ENCODE measurements at regions not wholly inside any gene's neighbourhood (a gene's known extent, or its start where the extent isn't known, plus 50 kb on each side); places are given as distances from the start of the nearest gene placed in this dataset.
A peak's percentile ranks its signal among the peaks of the same experiment; 100 is the strongest.

- no peak overlapping the region for H3K4ac ChIP-seq (ENCODE audit: low read depth, low read length)
- H3K23ac ChIP-seq (ENCODE audit: low read depth, low read length), result no peak overlapping the region
- no peaks in the 10 kb centered on the region for H3K4me1 ChIP-seq (ENCODE audit: control insufficient read depth, insufficient read depth, low read length)
- in situ Hi-C loops (cut with MboI; ENCODE audit: low sequenced_read_pairs) (no loop called here), dilution Hi-C loops (cut with HindIII; ENCODE audit: low sequenced_read_pairs, unreplicated experiment) (no loop called here), intact Hi-C loops (cut with micrococcal nuclease) (loop anchor here (5.0 kb wide), 1 partner anchor 384 kb away; no protein-coding TSS in a partner anchor)
- H4K5ac ChIP-seq (ENCODE audit: low read depth, low read length), result no peak overlapping the region
- DNase-seq (no peak), ATAC-seq (ENCODE audit: low read depth) (no peak)
- H3K27ac ChIP-seq (ENCODE audit: insufficient read depth, low read length), result no peak overlapping the region
- ChIA-PET POLR2A (ENCODE audit: unreplicated experiment) (no interaction called here), CTCF (no interaction called here)
- no peaks in the 10 kb centered on the region for H3K27me3 ChIP-seq (ENCODE audit: control insufficient read depth, insufficient read depth, low read length)
- no peaks in the 10 kb centered on the region for H3K36me3 ChIP-seq (ENCODE audit: control insufficient read depth, insufficient read depth, low read length)
- no peak overlapping the region for H2BK20ac ChIP-seq (ENCODE audit: low read depth, low read length)
- H4K20me1 ChIP-seq (ENCODE audit: insufficient read depth, low read length), result no peaks in the 10 kb centered on the region
- H3K9me1 ChIP-seq (ENCODE audit: insufficient read depth, low read length), result no peaks in the 10 kb centered on the region
- no peak overlapping the region for H3K4me3 ChIP-seq (ENCODE audit: insufficient read depth, low read depth, low read length)
- no peak overlapping the region for H3K18ac ChIP-seq (ENCODE audit: low read depth, low read length)
- no peak overlapping the region for H2BK120ac ChIP-seq (ENCODE audit: low read depth, low read length)
- no TSS peak for BruUV-seq (replicated peaks)
- no peak overlapping the region for H2AK9ac ChIP-seq (replicated peaks; ENCODE audit: low read depth, low read length, poor library complexity)
- no peak overlapping the region for H3K9ac ChIP-seq (ENCODE audit: low read depth, low read length)
- H4K8ac ChIP-seq (ENCODE audit: low read depth in 2 of 2, low read length in 2 of 2), result no peak overlapping the region
- no peaks in the 10 kb centered on the region for H3K79me1 ChIP-seq (ENCODE audit: low read depth in 1 of 2, low read length in 2 of 2)
- H2AFZ ChIP-seq (replicated peaks; ENCODE audit: low read length, poor library complexity), result no peak overlapping the region
- H3K9me3 ChIP-seq (ENCODE audit: control insufficient read depth, insufficient read depth, low read length), result no peaks in the 10 kb centered on the region
- H3K4me2 ChIP-seq (ENCODE audit: low read depth, low read length), result no peak overlapping the region
- no CpG with 5 or more reads among the region's 4 CpGs for WGBS, 2 experiments (ENCODE audit: extremely low coverage in 2 of 2, insufficient read length in 1 of 2)
- H2AK5ac ChIP-seq (ENCODE audit: low read depth, low read length), result no peak overlapping the region
- no peak overlapping the region for H4K91ac ChIP-seq (ENCODE audit: insufficient read depth, low read depth, low read length)
- no peak overlapping the region for H3K56ac ChIP-seq (ENCODE audit: extremely low read depth, insufficient read depth, low read length)
- H2BK5ac ChIP-seq (ENCODE audit: low read depth, low read length, poor library complexity, severe bottlenecking), result no peak overlapping the region
- TF ChIP-seq CEBPB (IDR thresholded peaks at IDR 0.05; ENCODE audit: low read depth, low read length) (0 out of 2 replicates have a peak, but pooled peaks have one; percentile 15), MAFK (IDR thresholded peaks at IDR 0.05; ENCODE audit: low read depth, low read length) (no peak), BHLHE40 (IDR thresholded peaks at IDR 0.05; ENCODE audit: low read depth, low read length) (no peak), MAZ (IDR thresholded peaks at IDR 0.05; ENCODE audit: borderline replicate concordance, low read depth, low read length) (no peak), MXI1 (IDR thresholded peaks at IDR 0.05; ENCODE audit: borderline replicate concordance, low read depth, low read length) (no peak), NFE2L2 (IDR thresholded peaks at IDR 0.05; ENCODE audit: low read depth, low read length) (no peak), FOS (IDR thresholded peaks at IDR 0.05; ENCODE audit: low read depth, low read length) (no peak)
- TF ChIP-seq, protein P1, sequence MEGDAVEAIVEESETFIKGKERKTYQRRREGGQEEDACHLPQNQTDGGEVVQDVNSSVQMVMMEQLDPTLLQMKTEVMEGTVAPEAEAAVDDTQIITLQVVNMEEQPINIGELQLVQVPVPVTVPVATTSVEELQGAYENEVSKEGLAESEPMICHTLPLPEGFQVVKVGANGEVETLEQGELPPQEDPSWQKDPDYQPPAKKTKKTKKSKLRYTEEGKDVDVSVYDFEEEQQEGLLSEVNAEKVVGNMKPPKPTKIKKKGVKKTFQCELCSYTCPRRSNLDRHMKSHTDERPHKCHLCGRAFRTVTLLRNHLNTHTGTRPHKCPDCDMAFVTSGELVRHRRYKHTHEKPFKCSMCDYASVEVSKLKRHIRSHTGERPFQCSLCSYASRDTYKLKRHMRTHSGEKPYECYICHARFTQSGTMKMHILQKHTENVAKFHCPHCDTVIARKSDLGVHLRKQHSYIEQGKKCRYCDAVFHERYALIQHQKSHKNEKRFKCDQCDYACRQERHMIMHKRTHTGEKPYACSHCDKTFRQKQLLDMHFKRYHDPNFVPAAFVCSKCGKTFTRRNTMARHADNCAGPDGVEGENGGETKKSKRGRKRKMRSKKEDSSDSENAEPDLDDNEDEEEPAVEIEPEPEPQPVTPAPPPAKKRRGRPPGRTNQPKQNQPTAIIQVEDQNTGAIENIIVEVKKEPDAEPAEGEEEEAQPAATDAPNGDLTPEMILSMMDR (conservative IDR thresholded peaks at IDR 0.05; ENCODE audit: low read depth, low read length), result no peak
- TF ChIP-seq, protein P2, sequence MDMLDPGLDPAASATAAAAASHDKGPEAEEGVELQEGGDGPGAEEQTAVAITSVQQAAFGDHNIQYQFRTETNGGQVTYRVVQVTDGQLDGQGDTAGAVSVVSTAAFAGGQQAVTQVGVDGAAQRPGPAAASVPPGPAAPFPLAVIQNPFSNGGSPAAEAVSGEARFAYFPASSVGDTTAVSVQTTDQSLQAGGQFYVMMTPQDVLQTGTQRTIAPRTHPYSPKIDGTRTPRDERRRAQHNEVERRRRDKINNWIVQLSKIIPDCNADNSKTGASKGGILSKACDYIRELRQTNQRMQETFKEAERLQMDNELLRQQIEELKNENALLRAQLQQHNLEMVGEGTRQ (IDR thresholded peaks at IDR 0.05; ENCODE audit: low read depth, low read length), result no peak
- no peak overlapping the region for H3K14ac ChIP-seq (replicated peaks; ENCODE audit: low read depth, low read length)
- H2BK15ac ChIP-seq (ENCODE audit: low read depth, low read length), result no peak overlapping the region
These were observed 473.1 kb downstream of the PDZRN4 start for GRCh38 chr12:41661141-41661765.

All from IMR-90 (cell line).